Neural progenitor cell (in vitro differentiated cells): ENCODE measurements at regions not wholly inside any gene's neighbourhood (a gene's known extent, or its start where the extent isn't known, plus 50 kb on each side); places are given as distances from the start of the nearest gene placed in this dataset.

Experiments
- DNase-seq: peaks from one replicate; pipeline ENCODE4 v3.0.0-alpha.2; 2016; ENCODE audit warnings: low spot score
- H2AFZ ChIP-seq: fragments of 200-600 bp; sonication (generic); replicated peaks from 2 replicates; pipeline ENCODE4 v1.6.1; 2016; ENCODE audit warnings: antibody characterized with exemption
- H3F3A ChIP-seq: fragments of 200-600 bp; sonication (generic); 2 replicates; pipeline ENCODE4 v1.6.1; 2016; ENCODE audit warnings: antibody characterized with exemption, low read depth
- H3K27ac ChIP-seq: fragments of 200-600 bp; sonication (generic); 2 replicates; pipeline ENCODE4 v1.5.1; 2016; ENCODE audit warnings: mild to moderate bottlenecking
- H3K27me3 ChIP-seq: fragments of 200-600 bp; sonication (generic); 2 replicates; pipeline ENCODE4 v1.6.1; 2016; ENCODE audit warnings: mild to moderate bottlenecking, moderate library complexity
- H3K36me3 ChIP-seq: fragments of 200-600 bp; sonication (generic); 2 replicates; pipeline ENCODE4 v1.5.1; 2016
- H3K4me1 ChIP-seq: fragments of 200-600 bp; sonication (generic); 2 replicates; pipeline ENCODE4 v1.6.1; 2016; ENCODE audit warnings: mixed run types
- H3K4me2 ChIP-seq: fragments of 200-600 bp; sonication (generic); 2 replicates; pipeline ENCODE4 v1.6.1; 2016
- H3K4me3 ChIP-seq: fragments of 200-600 bp; sonication (generic); 2 replicates; pipeline ENCODE4 v1.5.1; 2016
- H3K79me2 ChIP-seq: fragments of 200-600 bp; sonication (generic); 2 replicates; pipeline ENCODE4 v1.6.1; 2016; ENCODE audit warnings: low read depth
- H3K9ac ChIP-seq: fragments of 200-600 bp; sonication (generic); 2 replicates; pipeline ENCODE4 v1.6.1; 2016
- H3K9me3 ChIP-seq: fragments of 200-600 bp; sonication (generic); 2 replicates; pipeline ENCODE4 v1.5.1; 2016; ENCODE audit warnings: low read depth
- H4K20me1 ChIP-seq: fragments of 200-600 bp; sonication (generic); 2 replicates; pipeline ENCODE4 v1.6.1; 2016; ENCODE audit warnings: low read depth
- H3K27ac Mint-ChIP-seq: 3 replicates; pipeline ENCODE4 v1.8.0; 2021; ENCODE audit warnings: mixed read lengths
- H3K27me3 Mint-ChIP-seq: 2 replicates; pipeline ENCODE4 v1.8.0; 2022; ENCODE audit warnings: low read depth, mild to moderate bottlenecking, inconsistent platforms, moderate library complexity, mixed read lengths; ENCODE audit not compliant: insufficient read depth
- H3K36me3 Mint-ChIP-seq: 3 replicates; pipeline ENCODE4 v1.8.0; 2021; ENCODE audit warnings: mixed read lengths
- H3K4me1 Mint-ChIP-seq: 3 replicates; pipeline ENCODE4 v1.8.0; 2021; ENCODE audit warnings: mixed read lengths
- H3K4me3 Mint-ChIP-seq: 3 replicates; pipeline ENCODE4 v1.8.0; 2021; ENCODE audit warnings: mild to moderate bottlenecking, moderate library complexity, mixed read lengths
- H3K9me3 Mint-ChIP-seq: 3 replicates; pipeline ENCODE4 v1.8.0; 2020; ENCODE audit warnings: mixed read lengths
- EZH2 ChIP-seq: fragments of 200-600 bp; sonication (generic); IDR thresholded peaks from 2 replicates; pipeline ENCODE4 v1.6.1; 2017; ENCODE audit warnings: antibody characterized with exemption, mild to moderate bottlenecking, moderate library complexity
- EZH2phosphoT487 ChIP-seq: fragments of 200-600 bp; sonication (generic); IDR thresholded peaks from 2 replicates; pipeline ENCODE4 v1.6.1; 2017; ENCODE audit warnings: antibody characterized with exemption
- TF ChIP-seq, protein P1 (sequence below): fragments of 200-600 bp; sonication (generic); IDR thresholded peaks from 2 replicates; pipeline ENCODE4 v1.5.1; 2017; ENCODE audit warnings: antibody characterized with exemption, mild to moderate bottlenecking

DNA sequence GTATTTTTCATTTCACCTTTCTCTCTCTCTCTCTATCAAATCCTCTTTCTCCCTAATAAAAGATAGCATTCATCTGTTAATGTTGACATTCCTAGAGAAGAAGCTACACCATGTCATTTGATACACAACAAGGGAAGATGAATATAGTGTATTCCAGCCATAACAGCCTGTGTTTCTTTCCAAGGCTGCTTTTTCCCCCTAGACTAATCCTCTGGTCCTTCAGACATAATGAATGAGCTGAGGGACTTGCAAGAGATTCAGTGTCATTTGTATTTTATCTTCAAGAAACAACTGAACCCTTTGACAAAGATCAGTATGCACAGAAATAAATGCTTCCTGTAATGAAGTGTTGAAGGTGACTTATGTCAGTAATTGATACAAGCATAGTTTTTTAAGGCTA lies 284.0 kb upstream of the NXPH2 start:
- Mint-ChIP-seq H3K4me1 (no peaks in the 10 kb centered on the region), H3K9me3 (no peaks in the 10 kb centered on the region), H3K27ac (no peak overlapping the region), H3K27me3 (no peaks in the 10 kb centered on the region), H3K36me3 (no peaks in the 10 kb centered on the region), H3K4me3 (no peak overlapping the region)
- Histone ChIP-seq H3K4me1 (no peaks in the 10 kb centered on the region), H3K9me3 (no peaks in the 10 kb centered on the region), H3K9ac (no peak overlapping the region), H3K4me3 (no peak overlapping the region), H2AFZ (no peak overlapping the region), H3K36me3 (no peaks in the 10 kb centered on the region), H4K20me1 (no peaks in the 10 kb centered on the region), H3K4me2 (no peak overlapping the region), H3K79me2 (no peaks in the 10 kb centered on the region), H3F3A (no peaks in the 10 kb centered on the region), H3K27ac (no peak overlapping the region), H3K27me3 (no peaks in the 10 kb centered on the region)
- DNase-seq, result no peak
- TF ChIP-seq, protein P1, sequence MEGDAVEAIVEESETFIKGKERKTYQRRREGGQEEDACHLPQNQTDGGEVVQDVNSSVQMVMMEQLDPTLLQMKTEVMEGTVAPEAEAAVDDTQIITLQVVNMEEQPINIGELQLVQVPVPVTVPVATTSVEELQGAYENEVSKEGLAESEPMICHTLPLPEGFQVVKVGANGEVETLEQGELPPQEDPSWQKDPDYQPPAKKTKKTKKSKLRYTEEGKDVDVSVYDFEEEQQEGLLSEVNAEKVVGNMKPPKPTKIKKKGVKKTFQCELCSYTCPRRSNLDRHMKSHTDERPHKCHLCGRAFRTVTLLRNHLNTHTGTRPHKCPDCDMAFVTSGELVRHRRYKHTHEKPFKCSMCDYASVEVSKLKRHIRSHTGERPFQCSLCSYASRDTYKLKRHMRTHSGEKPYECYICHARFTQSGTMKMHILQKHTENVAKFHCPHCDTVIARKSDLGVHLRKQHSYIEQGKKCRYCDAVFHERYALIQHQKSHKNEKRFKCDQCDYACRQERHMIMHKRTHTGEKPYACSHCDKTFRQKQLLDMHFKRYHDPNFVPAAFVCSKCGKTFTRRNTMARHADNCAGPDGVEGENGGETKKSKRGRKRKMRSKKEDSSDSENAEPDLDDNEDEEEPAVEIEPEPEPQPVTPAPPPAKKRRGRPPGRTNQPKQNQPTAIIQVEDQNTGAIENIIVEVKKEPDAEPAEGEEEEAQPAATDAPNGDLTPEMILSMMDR, result no peak
- no peak for TF ChIP-seq EZH2phosphoT487
- no peak for TF ChIP-seq EZH2

DNA sequence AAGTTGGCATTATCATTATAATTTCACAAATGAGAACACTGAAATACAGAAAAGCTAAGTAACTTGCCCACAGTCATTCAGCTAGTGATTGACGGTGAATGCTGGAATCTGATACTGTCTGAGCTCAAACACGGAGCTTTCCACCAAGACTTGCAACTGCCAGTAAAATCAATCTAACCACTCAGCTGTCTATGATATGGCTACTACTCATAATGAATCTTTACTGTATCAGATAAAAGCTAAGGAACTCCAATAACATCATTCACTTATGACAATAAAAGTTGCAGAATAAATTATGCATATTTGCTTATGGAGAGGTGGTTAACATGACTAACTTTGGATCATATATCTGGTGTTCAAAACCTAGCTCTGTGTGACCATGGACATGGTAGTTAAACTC lies 279.4 kb upstream of the NXPH2 start:
- H3K9me3 ChIP-seq, result no peaks in the 10 kb centered on the region
- no peaks in the 10 kb centered on the region for H3K9me3 Mint-ChIP-seq
- no peak overlapping the region for H3K4me3 Mint-ChIP-seq
- no peaks in the 10 kb centered on the region for H3K4me1 ChIP-seq
- H3K27ac Mint-ChIP-seq, result no peak overlapping the region
- no peaks in the 10 kb centered on the region for H3K27me3 ChIP-seq
- H3K36me3 Mint-ChIP-seq, result no peaks in the 10 kb centered on the region
- H3K4me1 Mint-ChIP-seq, result no peaks in the 10 kb centered on the region
- no peak overlapping the region for H3K9ac ChIP-seq
- H4K20me1 ChIP-seq, result no peaks in the 10 kb centered on the region
- H3K27ac ChIP-seq, result no peak overlapping the region
- DNase-seq, result no peak
- no peaks in the 10 kb centered on the region for H3K36me3 ChIP-seq
- no peak for TF ChIP-seq EZH2phosphoT487
- TF ChIP-seq EZH2, result no peak
- TF ChIP-seq, protein P1, result no peak
- H3K4me2 ChIP-seq, result no peak overlapping the region
- no peak overlapping the region for H2AFZ ChIP-seq
- no peaks in the 10 kb centered on the region for H3K27me3 Mint-ChIP-seq
- no peak overlapping the region for H3K4me3 ChIP-seq
- no peaks in the 10 kb centered on the region for H3K79me2 ChIP-seq
- H3F3A ChIP-seq, result no peaks in the 10 kb centered on the region

DNA sequence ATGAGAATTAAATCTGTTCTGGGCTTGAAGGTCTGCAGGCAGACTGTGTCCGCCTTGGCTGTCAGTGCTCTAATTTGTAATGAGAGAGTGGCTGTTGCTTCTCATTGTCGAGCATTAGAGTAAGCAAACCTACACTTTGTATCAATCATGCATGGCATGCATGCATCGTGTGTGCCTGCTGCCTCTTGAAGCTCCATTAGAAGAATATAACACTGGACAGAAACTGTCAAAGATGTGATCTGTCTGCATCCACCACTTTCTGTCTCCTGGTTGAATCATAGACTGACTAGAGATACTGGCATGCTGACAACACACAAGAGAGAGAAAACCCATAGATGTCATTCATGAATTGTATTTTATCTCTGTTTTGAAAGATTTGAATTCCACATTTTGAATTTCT lies 275.0 kb upstream of the NXPH2 start:
- H3K27ac ChIP-seq, result no peak overlapping the region
- H3K36me3 ChIP-seq, result no peaks in the 10 kb centered on the region
- H3K4me2 ChIP-seq, result no peak overlapping the region
- DNase-seq, result no peak
- Mint-ChIP-seq H3K36me3 (no peaks in the 10 kb centered on the region), H3K27ac (no peak overlapping the region), H3K4me3 (no peak overlapping the region), H3K27me3 (no peaks in the 10 kb centered on the region), H3K4me1 (no peaks in the 10 kb centered on the region), H3K9me3 (no peaks in the 10 kb centered on the region)
- H3K27me3 ChIP-seq, result no peaks in the 10 kb centered on the region
- no peak overlapping the region for H2AFZ ChIP-seq
- H3K9me3 ChIP-seq, result no peaks in the 10 kb centered on the region
- no peaks in the 10 kb centered on the region for H4K20me1 ChIP-seq
- no peaks in the 10 kb centered on the region for H3K79me2 ChIP-seq
- no peak overlapping the region for H3K9ac ChIP-seq
- H3K4me1 ChIP-seq, result no peaks in the 10 kb centered on the region
- no peaks in the 10 kb centered on the region for H3F3A ChIP-seq
- no peak overlapping the region for H3K4me3 ChIP-seq
- TF ChIP-seq EZH2, result no peak
- no peak for TF ChIP-seq EZH2phosphoT487
- TF ChIP-seq, protein P1, result no peak

DNA sequence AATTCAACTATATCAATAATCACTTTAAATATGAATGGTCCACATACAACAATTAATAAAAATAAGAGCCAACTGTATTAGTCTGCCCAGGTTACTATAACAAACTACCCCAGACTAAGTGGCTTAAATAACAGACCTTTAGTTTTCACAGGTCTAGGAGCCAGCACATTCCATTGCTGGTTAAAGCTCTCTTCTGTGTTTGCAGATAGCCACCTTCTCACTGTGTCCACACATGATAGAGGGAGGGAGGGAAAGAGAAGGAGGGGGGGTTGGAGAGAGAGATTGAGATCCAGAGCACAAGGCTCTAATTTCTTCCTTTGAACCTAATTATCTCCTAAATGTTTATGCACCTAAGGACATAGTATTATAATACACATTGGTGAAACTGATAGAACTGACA lies 267.8 kb upstream of the NXPH2 start:
- H3K27me3 ChIP-seq, result no peaks in the 10 kb centered on the region
- Mint-ChIP-seq H3K4me1 (no peaks in the 10 kb centered on the region), H3K36me3 (no peaks in the 10 kb centered on the region), H3K27ac (no peak overlapping the region), H3K4me3 (no peak overlapping the region), H3K27me3 (no peaks in the 10 kb centered on the region), H3K9me3 (no peaks in the 10 kb centered on the region)
- no peak for DNase-seq
- H3F3A ChIP-seq, result no peaks in the 10 kb centered on the region
- H3K9me3 ChIP-seq, result no peaks in the 10 kb centered on the region
- H4K20me1 ChIP-seq, result no peaks in the 10 kb centered on the region
- no peaks in the 10 kb centered on the region for H3K4me1 ChIP-seq
- no peak overlapping the region for H3K4me2 ChIP-seq
- no peak overlapping the region for H3K4me3 ChIP-seq
- no peaks in the 10 kb centered on the region for H3K79me2 ChIP-seq
- no peaks in the 10 kb centered on the region for H3K36me3 ChIP-seq
- H3K27ac ChIP-seq, result no peak overlapping the region
- H3K9ac ChIP-seq, result no peak overlapping the region
- no peak overlapping the region for H2AFZ ChIP-seq
- TF ChIP-seq, protein P1, result no peak
- TF ChIP-seq EZH2 (no peak), EZH2phosphoT487 (no peak)
